Osteoblast (primary cell): ENCODE measurements at regions not wholly inside any gene's neighbourhood (a gene's known extent, or its start where the extent isn't known, plus 50 kb on each side); places are given as distances from the start of the nearest gene placed in this dataset.

Experiments
- DNase-seq: peaks from one replicate; pipeline ENCODE4 v3.0.0; 2011; ENCODE audit warnings: low spot score, mixed read lengths; ENCODE audit not compliant: insufficient read length; ENCODE audit errors: missing footprints
- H2AFZ ChIP-seq: 2 replicates; pipeline ENCODE4 v1.6.0; 2011; ENCODE audit warnings: mild to moderate bottlenecking, low read length
- H3K27ac ChIP-seq: 2 replicates; pipeline ENCODE4 v1.5.1; 2011; ENCODE audit warnings: mild to moderate bottlenecking, low read depth, low read length, moderate library complexity
- H3K27me3 ChIP-seq: 2 replicates; pipeline ENCODE4 v1.6.0; 2012; ENCODE audit warnings: mild to moderate bottlenecking, control low read depth, inconsistent platforms, low read length, moderate library complexity; ENCODE audit not compliant: insufficient read depth
- H3K36me3 ChIP-seq: 2 replicates; pipeline ENCODE4 v1.5.1; 2011; ENCODE audit warnings: mild to moderate bottlenecking, low read length, control low read depth, moderate library complexity; ENCODE audit not compliant: insufficient read depth
- H3K4me1 ChIP-seq: 2 replicates; pipeline ENCODE4 v1.5.1; 2011; ENCODE audit warnings: mild to moderate bottlenecking, low read length, control low read depth, moderate library complexity; ENCODE audit not compliant: insufficient read depth
- H3K4me2 ChIP-seq: 2 replicates; pipeline ENCODE4 v1.6.0; 2011; ENCODE audit warnings: mild to moderate bottlenecking, low read length; ENCODE audit not compliant: insufficient read depth
- H3K4me3 ChIP-seq: fragments of 200-600 bp; sonication (generic); 3 replicates; pipeline ENCODE4 v1.5.1; 2012; ENCODE audit warnings: mild to moderate bottlenecking, low read length, inconsistent platforms; ENCODE audit not compliant: insufficient read depth
- H3K79me2 ChIP-seq: 2 replicates; pipeline ENCODE4 v1.6.0; 2012; ENCODE audit warnings: mild to moderate bottlenecking, low read length, control low read depth, inconsistent platforms; ENCODE audit not compliant: insufficient read depth
- H3K9me3 ChIP-seq: 2 replicates; pipeline ENCODE4 v1.5.1; 2011; ENCODE audit warnings: low read depth, low read length, control low read depth
- H4K20me1 ChIP-seq: 2 replicates; pipeline ENCODE4 v1.6.0; 2012; ENCODE audit warnings: mild to moderate bottlenecking, low read length, control low read depth; ENCODE audit not compliant: insufficient read depth
- CTCF ChIP-seq: IDR thresholded peaks from 2 replicates; pipeline ENCODE4 v1.5.1; 2011; ENCODE audit warnings: mild to moderate bottlenecking, low read depth, low read length, moderate library complexity; ENCODE audit errors: extremely low read depth

GRCh38 chr5:117431091-117431490 lies 856.5 kb upstream of the SEMA6A start:
- TF ChIP-seq CTCF, result no peak
- Histone ChIP-seq H3K36me3 (no peaks in the 10 kb centered on the region), H3K9me3 (no peaks in the 10 kb centered on the region), H3K27me3 (no peaks in the 10 kb centered on the region), H3K4me1 (no peaks in the 10 kb centered on the region), H3K4me2 (no peak overlapping the region), H3K27ac (no peak overlapping the region), H4K20me1 (no peaks in the 10 kb centered on the region), H3K4me3 (no peak overlapping the region), H3K79me2 (no peaks in the 10 kb centered on the region), H2AFZ (no peak overlapping the region)
- no peak for DNase-seq

GRCh38 chr5:117425163-117425562 lies 850.5 kb upstream of the SEMA6A start:
- Histone ChIP-seq H3K79me2 (no peaks in the 10 kb centered on the region), H3K9me3 (no peaks in the 10 kb centered on the region), H3K4me1 (no peaks in the 10 kb centered on the region), H3K27me3 (no peaks in the 10 kb centered on the region), H3K36me3 (no peaks in the 10 kb centered on the region), H3K27ac (no peak overlapping the region), H3K4me2 (no peak overlapping the region), H2AFZ (no peak overlapping the region), H4K20me1 (no peaks in the 10 kb centered on the region), H3K4me3 (no peak overlapping the region)
- TF ChIP-seq CTCF, result no peak
- no peak for DNase-seq

- no peak for TF ChIP-seq CTCF
- no peak overlapping the region for H3K27ac ChIP-seq
Observed at GRCh38 chr5:117424559-117424958, 849.9 kb upstream of the SEMA6A start.

GRCh38 chr5:117417501-117417900 lies 842.9 kb upstream of the SEMA6A start:
- DNase-seq, result no peak
- no peaks in the 10 kb centered on the region for H3K36me3 ChIP-seq
- H2AFZ ChIP-seq, result no peak overlapping the region
- no peaks in the 10 kb centered on the region for H3K79me2 ChIP-seq
- H4K20me1 ChIP-seq, result no peaks in the 10 kb centered on the region
- H3K4me2 ChIP-seq, result no peak overlapping the region
- H3K4me3 ChIP-seq, result no peak overlapping the region
- no peak overlapping the region for H3K27ac ChIP-seq
- TF ChIP-seq CTCF, result no peak
- no peaks in the 10 kb centered on the region for H3K27me3 ChIP-seq
- H3K4me1 ChIP-seq, result no peaks in the 10 kb centered on the region
- peaks cover 2% of the 10 kb centered on the region for H3K9me3 ChIP-seq

More at GRCh38 chr5:117424559-117424958, 849.9 kb upstream of the SEMA6A start:
- no peak overlapping the region for H3K4me2 ChIP-seq
- no peak overlapping the region for H2AFZ ChIP-seq
- no peaks in the 10 kb centered on the region for H3K36me3 ChIP-seq
- no peaks in the 10 kb centered on the region for H3K79me2 ChIP-seq
- H3K9me3 ChIP-seq, result no peaks in the 10 kb centered on the region
- no peaks in the 10 kb centered on the region for H4K20me1 ChIP-seq
- no peak overlapping the region for H3K4me3 ChIP-seq
- no peaks in the 10 kb centered on the region for H3K27me3 ChIP-seq
- no peaks in the 10 kb centered on the region for H3K4me1 ChIP-seq
- no peak for DNase-seq
